ENCODE measurements at regions not wholly inside any gene's neighbourhood (a gene's known extent, or its start where the extent isn't known, plus 50 kb on each side); places are given as distances from the start of the nearest gene placed in this dataset.

- no peak for TF ChIP-seq POLR2AphosphoS5 (IDR thresholded peaks at IDR 0.05)
- TF ChIP-seq POLR2A (IDR thresholded peaks at IDR 0.05), result no peak
- TF ChIP-seq CTCF (IDR thresholded peaks at IDR 0.05), result no peak
Observed at GRCh38 chr5:124662181-124662781, 84.2 kb downstream of the ZNF608 start.
